Fibroblast of the aortic adventitia (primary cell): ENCODE measurements at regions not wholly inside any gene's neighbourhood (a gene's known extent, or its start where the extent isn't known, plus 50 kb on each side); places are given as distances from the start of the nearest gene placed in this dataset.

Experiments
- DNase-seq: peaks from one replicate; pipeline ENCODE4 v3.0.0-alpha.2; 2010; ENCODE audit warnings: low read depth
- H3K4me3 ChIP-seq: 2 replicates; pipeline ENCODE4 v1.5.1; 2011; ENCODE audit warnings: low read depth, mild to moderate bottlenecking, control low read depth, low read length, moderate library complexity
- CTCF ChIP-seq: IDR thresholded peaks from 2 replicates; pipeline ENCODE4 v1.5.1; 2011; ENCODE audit warnings: mild to moderate bottlenecking, low read length, control low read depth, inconsistent platforms; ENCODE audit not compliant: insufficient read depth

- no peak overlapping the region for H3K4me3 ChIP-seq
- TF ChIP-seq CTCF: no peak
- DNase-seq: no peak
Observed at GRCh38 chr1:233435622-233436021, 108.1 kb downstream of the MAP3K21 start.

- peak; percentile 15 for DNase-seq
- H3K4me3 ChIP-seq: no peak overlapping the region
- no peak for TF ChIP-seq CTCF
Observed at GRCh38 chr1:233439721-233440120, 112.2 kb downstream of the MAP3K21 start.

GRCh38 chr1:233440951-233441401 is 113.5 kb downstream of the MAP3K21 start:
- peak; percentile 69 for TF ChIP-seq CTCF
- peak; percentile 79 for DNase-seq
- no peak overlapping the region for H3K4me3 ChIP-seq

- TF ChIP-seq CTCF: no peak
- H3K4me3 ChIP-seq: no peak overlapping the region
- DNase-seq: no peak
Observed at GRCh38 chr1:233442026-233442780, 114.7 kb downstream of the MAP3K21 start.

GRCh38 chr1:233443040-233443760 is 115.7 kb downstream of the MAP3K21 start:
- peak; percentile 7 for DNase-seq
- no peak for TF ChIP-seq CTCF

GRCh38 chr1:233444484-233444883 is 117.0 kb downstream of the MAP3K21 start:
- H3K4me3 ChIP-seq: no peak overlapping the region
- no peak for TF ChIP-seq CTCF

More at GRCh38 chr1:233443040-233443760, 115.7 kb downstream of the MAP3K21 start:
- H3K4me3 ChIP-seq: no peak overlapping the region

More at GRCh38 chr1:233444484-233444883, 117.0 kb downstream of the MAP3K21 start:
- no peak for DNase-seq
